ENCODE measurements at regions not wholly inside any gene's neighbourhood (a gene's known extent, or its start where the extent isn't known, plus 50 kb on each side); places are given as distances from the start of the nearest gene placed in this dataset.

DNA sequence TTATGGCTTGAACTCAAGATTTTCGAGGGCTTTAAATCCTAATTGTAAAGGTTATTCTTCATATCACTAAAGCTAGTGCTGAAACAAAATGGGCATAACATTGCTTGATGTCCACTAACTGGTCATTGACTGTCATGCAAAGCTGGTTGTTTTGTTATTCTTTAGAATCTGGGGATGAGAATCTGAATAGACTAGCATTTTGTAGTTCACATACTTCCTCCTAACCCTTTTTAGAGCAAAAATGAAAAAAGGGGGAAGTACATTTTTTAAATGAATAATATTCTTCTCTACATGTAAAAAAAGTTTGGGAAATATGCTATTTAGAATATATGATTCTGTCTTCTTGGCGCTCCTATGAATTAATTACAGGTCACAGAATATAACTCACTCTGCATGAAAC is 72.2 kb upstream of the HMCN1 start:
- TF ChIP-seq, protein P1, sequence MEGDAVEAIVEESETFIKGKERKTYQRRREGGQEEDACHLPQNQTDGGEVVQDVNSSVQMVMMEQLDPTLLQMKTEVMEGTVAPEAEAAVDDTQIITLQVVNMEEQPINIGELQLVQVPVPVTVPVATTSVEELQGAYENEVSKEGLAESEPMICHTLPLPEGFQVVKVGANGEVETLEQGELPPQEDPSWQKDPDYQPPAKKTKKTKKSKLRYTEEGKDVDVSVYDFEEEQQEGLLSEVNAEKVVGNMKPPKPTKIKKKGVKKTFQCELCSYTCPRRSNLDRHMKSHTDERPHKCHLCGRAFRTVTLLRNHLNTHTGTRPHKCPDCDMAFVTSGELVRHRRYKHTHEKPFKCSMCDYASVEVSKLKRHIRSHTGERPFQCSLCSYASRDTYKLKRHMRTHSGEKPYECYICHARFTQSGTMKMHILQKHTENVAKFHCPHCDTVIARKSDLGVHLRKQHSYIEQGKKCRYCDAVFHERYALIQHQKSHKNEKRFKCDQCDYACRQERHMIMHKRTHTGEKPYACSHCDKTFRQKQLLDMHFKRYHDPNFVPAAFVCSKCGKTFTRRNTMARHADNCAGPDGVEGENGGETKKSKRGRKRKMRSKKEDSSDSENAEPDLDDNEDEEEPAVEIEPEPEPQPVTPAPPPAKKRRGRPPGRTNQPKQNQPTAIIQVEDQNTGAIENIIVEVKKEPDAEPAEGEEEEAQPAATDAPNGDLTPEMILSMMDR (IDR thresholded peaks at IDR 0.05), result no peak
- TF ChIP-seq POLR2A (IDR thresholded peaks at IDR 0.05), result no peak
